ENCODE measurements at regions not wholly inside any gene's neighbourhood (a gene's known extent, or its start where the extent isn't known, plus 50 kb on each side); places are given as distances from the start of the nearest gene placed in this dataset.

DNA sequence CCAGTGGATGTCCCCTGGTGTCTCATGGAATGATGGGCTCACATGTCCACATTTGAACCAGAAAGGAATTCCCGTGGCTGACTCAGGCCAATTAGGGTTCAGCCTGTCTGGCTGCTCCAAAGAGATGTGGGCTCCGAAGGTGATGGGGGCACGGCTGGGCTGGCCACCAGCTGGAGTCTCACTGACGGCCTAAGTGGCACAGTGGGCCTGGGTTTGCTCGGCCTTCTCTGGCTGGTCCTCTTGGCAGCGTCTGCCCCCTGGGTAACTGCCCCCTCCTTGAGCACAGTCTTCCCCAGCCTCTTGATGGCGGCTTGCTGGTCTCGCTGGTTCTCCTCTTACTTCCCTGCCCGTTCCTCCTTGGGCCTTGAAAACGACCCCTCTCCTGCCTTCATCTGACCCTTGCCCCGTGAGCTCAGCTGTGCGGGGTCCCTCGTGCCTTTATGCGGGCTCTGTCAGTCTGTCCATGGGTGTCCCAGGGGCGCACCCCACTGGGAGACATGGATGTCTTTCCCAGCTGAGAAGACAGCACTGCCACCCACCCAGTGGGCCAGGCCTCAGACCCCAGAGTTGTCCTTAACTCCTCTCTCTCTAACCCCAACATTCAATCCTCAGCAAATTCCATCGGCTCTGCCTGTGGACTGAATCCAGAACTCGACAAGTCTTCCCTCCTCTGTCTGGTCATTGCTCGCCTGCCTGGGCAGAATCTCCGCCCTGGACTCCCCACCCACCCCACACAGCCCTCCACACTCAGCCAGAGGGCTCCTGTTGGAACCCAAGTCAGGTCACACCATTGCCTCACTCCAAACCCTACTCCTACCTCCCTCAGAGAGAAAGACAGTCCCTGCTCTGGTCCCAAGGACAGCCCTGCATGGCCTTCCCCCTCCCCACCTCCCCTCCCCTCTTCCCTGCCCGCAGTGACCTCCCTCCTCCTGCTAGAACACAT is 78.7 kb downstream of the CEBPB start:
- peak overlapping the region in 1 of 2 experiments; percentile 65 for H3K18ac ChIP-seq (ENCODE audit: low read depth in 1 of 2, low read length in 2 of 2)
- H3K27ac ChIP-seq (ENCODE audit: low read length, poor library complexity, severe bottlenecking), result no peak overlapping the region
- H3K4ac ChIP-seq (ENCODE audit: low read depth in 1 of 2, low read length in 2 of 2), result peak overlapping the region; percentile 2 to 72
- no peak overlapping the region for H3K9ac ChIP-seq (ENCODE audit: low read length)
- H4K8ac ChIP-seq (ENCODE audit: low read length), result no peak overlapping the region
- no peak overlapping the region for H2AK5ac ChIP-seq (ENCODE audit: low read length, severe bottlenecking)
- DNase-seq, result no peak
- no peak overlapping the region for H3K4me3 ChIP-seq (ENCODE audit: insufficient read depth in 1 of 2, low read depth in 1 of 2, low read length in 2 of 2)
- no peak overlapping the region for H3K4me2 ChIP-seq (ENCODE audit: low read length, poor library complexity, severe bottlenecking)
- H3K79me1 ChIP-seq (replicated peaks; ENCODE audit: low read length, poor library complexity, severe bottlenecking), result no peaks in the 10 kb centered on the region
- H2BK15ac ChIP-seq (ENCODE audit: low read depth, poor library complexity, severe bottlenecking), result no peak overlapping the region
- H3K27me3 ChIP-seq (ENCODE audit: control insufficient read depth in 1 of 2, insufficient read depth in 1 of 2, low read length in 2 of 2), result no peaks in the 10 kb centered on the region
- peaks cover 3% of the 10 kb centered on the region for H3K4me1 ChIP-seq (ENCODE audit: control insufficient read depth, insufficient read depth, low read depth, low read length)
- WGBS, result 87% methylated on average over 20 of the region's 20 CpGs
- no peak overlapping the region for H4K91ac ChIP-seq (ENCODE audit: low read length)
- H3K23ac ChIP-seq (ENCODE audit: low read length in 2 of 2), result no peak overlapping the region
- no peaks in the 10 kb centered on the region for H3K9me3 ChIP-seq (ENCODE audit: control insufficient read depth, low read length)
- H2BK120ac ChIP-seq (ENCODE audit: low read depth, low read length), result peak overlapping the region; percentile 15
- peak overlapping the region in 1 of 2 experiments; percentile 60 for H2BK12ac ChIP-seq (ENCODE audit: low read length in 2 of 2)
- no peak overlapping the region for H2AFZ ChIP-seq (ENCODE audit: low read depth, low read length)
- no peak overlapping the region for H3K14ac ChIP-seq (ENCODE audit: low read length in 2 of 2)
- H2BK5ac ChIP-seq (ENCODE audit: low read depth, low read length, poor library complexity, severe bottlenecking), result no peak overlapping the region
- no peaks in the 10 kb centered on the region for H3K36me3 ChIP-seq (ENCODE audit: control insufficient read depth in 1 of 2, insufficient read depth in 2 of 2, low read depth in 1 of 2, low read length in 2 of 2)

DNA sequence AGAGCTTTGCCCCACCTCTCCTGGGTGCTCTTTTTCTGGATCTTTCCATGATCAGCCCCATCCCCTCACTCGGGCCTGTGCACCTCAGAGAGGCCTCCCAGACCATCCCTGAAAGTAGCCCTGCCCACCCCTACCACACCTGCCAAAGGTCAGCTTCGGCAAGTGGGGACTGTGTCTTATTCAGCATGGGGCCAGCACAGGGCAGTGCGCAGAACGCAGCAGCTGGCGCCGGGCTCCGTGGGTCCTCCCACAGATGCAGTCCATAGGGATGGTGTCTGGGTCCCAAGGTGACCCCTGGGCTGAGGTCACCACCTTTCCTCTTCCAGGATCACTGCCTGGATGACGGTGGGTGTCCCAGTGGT is 79.4 kb downstream of the CEBPB start:
- no peak overlapping the region for H4K8ac ChIP-seq (ENCODE audit: low read length)
- no peaks in the 10 kb centered on the region for H3K36me3 ChIP-seq (ENCODE audit: control insufficient read depth in 1 of 2, insufficient read depth in 2 of 2, low read depth in 1 of 2, low read length in 2 of 2)
- 92% methylated on average over 8 of the region's 8 CpGs for WGBS
- H3K14ac ChIP-seq (ENCODE audit: low read length in 2 of 2), result peak overlapping the region in 1 of 2 experiments; percentile 31
- DNase-seq, result no peak
- no peak overlapping the region for H2BK15ac ChIP-seq (ENCODE audit: low read depth, poor library complexity, severe bottlenecking)
- no peak overlapping the region for H3K27ac ChIP-seq (ENCODE audit: low read length, poor library complexity, severe bottlenecking)
- peaks cover 5% of the 10 kb centered on the region for H3K4me1 ChIP-seq (ENCODE audit: control insufficient read depth, insufficient read depth, low read depth, low read length)
- no peak overlapping the region for H2BK120ac ChIP-seq (ENCODE audit: low read depth, low read length)
- H3K23ac ChIP-seq (ENCODE audit: low read length in 2 of 2), result no peak overlapping the region
- H3K18ac ChIP-seq (ENCODE audit: low read depth in 1 of 2, low read length in 2 of 2), result peak overlapping the region in 1 of 2 experiments; percentile 59
- no peak overlapping the region for H2BK12ac ChIP-seq (ENCODE audit: low read length in 2 of 2)
- H4K91ac ChIP-seq (ENCODE audit: low read length), result peak overlapping the region; percentile 52
- H2AFZ ChIP-seq (ENCODE audit: low read depth, low read length), result no peak overlapping the region
- peak overlapping the region in 1 of 2 experiments; percentile 12 for H3K4ac ChIP-seq (ENCODE audit: low read depth in 1 of 2, low read length in 2 of 2)
- no peak overlapping the region for H2AK5ac ChIP-seq (ENCODE audit: low read length, severe bottlenecking)
- H3K27me3 ChIP-seq (ENCODE audit: control insufficient read depth in 1 of 2, insufficient read depth in 1 of 2, low read length in 2 of 2), result no peaks in the 10 kb centered on the region
- H3K4me2 ChIP-seq (ENCODE audit: low read length, poor library complexity, severe bottlenecking), result no peak overlapping the region
- H3K4me3 ChIP-seq (ENCODE audit: insufficient read depth in 1 of 2, low read depth in 1 of 2, low read length in 2 of 2), result no peak overlapping the region
- H3K79me1 ChIP-seq (replicated peaks; ENCODE audit: low read length, poor library complexity, severe bottlenecking), result no peaks in the 10 kb centered on the region
- no peak overlapping the region for H3K9ac ChIP-seq (ENCODE audit: low read length)
- H3K9me3 ChIP-seq (ENCODE audit: control insufficient read depth, low read length), result no peaks in the 10 kb centered on the region
- H2BK5ac ChIP-seq (ENCODE audit: low read depth, low read length, poor library complexity, severe bottlenecking), result no peak overlapping the region

DNA sequence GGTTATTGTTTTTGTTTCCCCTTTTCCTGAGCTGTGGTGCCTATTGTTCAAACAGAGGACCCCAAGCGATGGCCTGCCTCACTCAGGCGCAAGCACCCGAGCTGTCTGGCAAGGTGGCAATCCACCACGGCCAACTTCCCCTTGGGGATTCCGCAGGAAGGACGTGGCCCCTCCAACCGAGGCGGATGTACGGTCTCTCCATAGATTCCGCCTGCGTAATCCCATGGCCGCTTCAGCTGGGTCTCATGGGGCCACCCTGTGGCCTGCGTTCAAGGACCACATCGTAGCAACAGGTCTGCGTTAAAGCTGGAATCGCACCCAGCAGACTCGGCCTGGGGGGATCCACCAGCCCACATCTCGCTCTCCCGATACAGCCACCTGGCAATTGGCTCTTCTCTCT is 79.9 kb downstream of the CEBPB start:
- no peak overlapping the region for H3K14ac ChIP-seq (ENCODE audit: low read length in 2 of 2)
- no peak overlapping the region for H2BK120ac ChIP-seq (ENCODE audit: low read depth, low read length)
- H3K36me3 ChIP-seq (ENCODE audit: control insufficient read depth in 1 of 2, insufficient read depth in 2 of 2, low read depth in 1 of 2, low read length in 2 of 2), result no peaks in the 10 kb centered on the region
- H2BK15ac ChIP-seq (ENCODE audit: low read depth, poor library complexity, severe bottlenecking), result no peak overlapping the region
- peaks cover 6% of the 10 kb centered on the region for H3K4me1 ChIP-seq (ENCODE audit: control insufficient read depth, insufficient read depth, low read depth, low read length)
- no peaks in the 10 kb centered on the region for H3K27me3 ChIP-seq (ENCODE audit: control insufficient read depth in 1 of 2, insufficient read depth in 1 of 2, low read length in 2 of 2)
- H3K79me1 ChIP-seq (replicated peaks; ENCODE audit: low read length, poor library complexity, severe bottlenecking), result no peaks in the 10 kb centered on the region
- WGBS, result 92% methylated on average over 19 of the region's 19 CpGs
- H3K18ac ChIP-seq (ENCODE audit: low read depth in 1 of 2, low read length in 2 of 2), result no peak overlapping the region
- H3K27ac ChIP-seq (ENCODE audit: low read length, poor library complexity, severe bottlenecking), result no peak overlapping the region
- H2BK5ac ChIP-seq (ENCODE audit: low read depth, low read length, poor library complexity, severe bottlenecking), result no peak overlapping the region
- no peak overlapping the region for H2AFZ ChIP-seq (ENCODE audit: low read depth, low read length)
- DNase-seq, result no peak
- no peak overlapping the region for H3K4ac ChIP-seq (ENCODE audit: low read depth in 1 of 2, low read length in 2 of 2)
- H3K9me3 ChIP-seq (ENCODE audit: control insufficient read depth, low read length), result no peaks in the 10 kb centered on the region
- no peak overlapping the region for H4K91ac ChIP-seq (ENCODE audit: low read length)
- H2AK5ac ChIP-seq (ENCODE audit: low read length, severe bottlenecking), result no peak overlapping the region
- H3K4me2 ChIP-seq (ENCODE audit: low read length, poor library complexity, severe bottlenecking), result no peak overlapping the region
- H3K4me3 ChIP-seq (ENCODE audit: insufficient read depth in 1 of 2, low read depth in 1 of 2, low read length in 2 of 2), result no peak overlapping the region
- no peak overlapping the region for H3K9ac ChIP-seq (ENCODE audit: low read length)
- H4K8ac ChIP-seq (ENCODE audit: low read length), result no peak overlapping the region
- H2BK12ac ChIP-seq (ENCODE audit: low read length in 2 of 2), result peak overlapping the region in 1 of 2 experiments; percentile 21
- H3K23ac ChIP-seq (ENCODE audit: low read length in 2 of 2), result no peak overlapping the region

DNA sequence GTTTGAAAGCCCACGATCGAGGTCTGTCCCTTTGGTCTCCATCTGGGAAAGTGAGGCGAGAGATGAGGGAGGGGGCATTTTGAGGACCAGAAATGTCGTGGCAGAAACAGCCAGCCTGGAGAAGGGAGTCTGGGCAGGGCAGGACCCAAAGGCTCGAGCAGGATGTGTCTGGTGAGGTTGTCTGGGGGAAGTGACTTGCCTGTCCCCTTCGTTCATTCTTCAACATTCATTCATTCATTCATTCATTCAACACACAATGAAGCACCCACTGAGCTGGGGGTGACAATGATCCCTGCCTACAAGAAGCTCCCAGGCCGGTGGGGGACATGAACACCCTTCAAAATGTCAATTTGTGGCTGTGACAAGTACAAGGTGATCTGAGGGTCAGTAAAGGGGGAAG is 80.5 kb downstream of the CEBPB start:
- Histone ChIP-seq H3K23ac (ENCODE audit: low read length in 2 of 2) (no peak overlapping the region), H3K4me1 (ENCODE audit: control insufficient read depth, insufficient read depth, low read depth, low read length) (peaks cover 6% of the 10 kb centered on the region), H3K79me1 (replicated peaks; ENCODE audit: low read length, poor library complexity, severe bottlenecking) (no peaks in the 10 kb centered on the region), H4K8ac (ENCODE audit: low read length) (no peak overlapping the region), H3K36me3 (ENCODE audit: control insufficient read depth in 1 of 2, insufficient read depth in 2 of 2, low read depth in 1 of 2, low read length in 2 of 2) (no peaks in the 10 kb centered on the region), H3K27me3 (ENCODE audit: control insufficient read depth in 1 of 2, insufficient read depth in 1 of 2, low read length in 2 of 2) (no peaks in the 10 kb centered on the region), H3K9me3 (ENCODE audit: control insufficient read depth, low read length) (no peaks in the 10 kb centered on the region), H3K18ac (ENCODE audit: low read depth in 1 of 2, low read length in 2 of 2) (peak overlapping the region; percentile 12 to 28), H2BK15ac (ENCODE audit: low read depth, poor library complexity, severe bottlenecking) (no peak overlapping the region), H3K4me3 (ENCODE audit: insufficient read depth in 1 of 2, low read depth in 1 of 2, low read length in 2 of 2) (no peak overlapping the region), H2AK5ac (ENCODE audit: low read length, severe bottlenecking) (no peak overlapping the region), H2BK120ac (ENCODE audit: low read depth, low read length) (no peak overlapping the region), H4K91ac (ENCODE audit: low read length) (peak overlapping the region; percentile 25), H3K27ac (ENCODE audit: low read length, poor library complexity, severe bottlenecking) (no peak overlapping the region), H2AFZ (ENCODE audit: low read depth, low read length) (no peak overlapping the region), H3K4me2 (ENCODE audit: low read length, poor library complexity, severe bottlenecking) (no peak overlapping the region), H3K4ac (ENCODE audit: low read depth in 1 of 2, low read length in 2 of 2) (peak overlapping the region; percentile 44 to 46), H2BK5ac (ENCODE audit: low read depth, low read length, poor library complexity, severe bottlenecking) (no peak overlapping the region), H2BK12ac (ENCODE audit: low read length in 2 of 2) (peak overlapping the region in 1 of 2 experiments; percentile 7), H3K9ac (ENCODE audit: low read length) (no peak overlapping the region), H3K14ac (ENCODE audit: low read length in 2 of 2) (no peak overlapping the region)
- 93% methylated on average over 4 of the region's 7 CpGs for WGBS
- DNase-seq, result no peak

Measured in mesenchymal stem cell (in vitro differentiated cells and primary cell).